ENCODE measurements at regions not wholly inside any gene's neighbourhood (a gene's known extent, or its start where the extent isn't known, plus 50 kb on each side); places are given as distances from the start of the nearest gene placed in this dataset.

DNA sequence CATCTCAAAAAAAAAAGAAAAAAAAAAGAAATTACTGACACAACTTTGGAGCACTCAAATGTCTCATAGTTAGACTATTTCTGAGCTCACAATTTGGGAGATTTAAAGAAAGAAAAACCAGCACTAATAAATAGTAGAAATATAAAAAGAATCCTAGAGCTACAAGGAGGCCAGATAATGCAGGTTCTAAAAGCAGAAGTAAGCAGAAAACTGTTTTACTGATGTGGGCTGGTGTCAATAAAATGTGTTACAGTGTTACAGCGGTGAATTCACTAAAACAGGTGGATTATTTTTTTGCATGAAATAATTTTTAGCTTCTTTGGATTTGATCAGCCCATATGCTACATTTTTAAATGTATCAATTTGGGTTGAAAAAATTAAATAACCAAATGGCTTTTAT lies 375.9 kb downstream of the GPM6A start:
- Histone ChIP-seq H3K9me3 (no peaks in the 10 kb centered on the region), H3K27ac (no peak overlapping the region), H3K4me3 (no peak overlapping the region), H3K4me2 (no peak overlapping the region), H3K4me1 (no peaks in the 10 kb centered on the region)
- POLR2A ChIA-PET: no interaction called here
- FAIRE-seq (no peak), ATAC-seq (no peak), DNase-seq (ENCODE audit: low read depth in 1 of 2, low spot score in 1 of 2) (no peak)
- WGBS (ENCODE audit: missing lambda C conversion rate): 90% methylated on average over 1 of the region's 1 CpG
- no peak for TF ChIP-seq CBX2 (IDR thresholded peaks at IDR 0.05; ENCODE audit: borderline replicate concordance, low read depth)
- no peak for TF ChIP-seq SMC3 (IDR thresholded peaks at IDR 0.05)
- no peak for TF ChIP-seq NPAS2 (CRISPR knock-in tag; IDR thresholded peaks at IDR 0.05; ENCODE audit: borderline replicate concordance)
- TF ChIP-seq EP300 (IDR thresholded peaks at IDR 0.05): no peak
- no peak for TF ChIP-seq ZSCAN20 (CRISPR knock-in tag; IDR thresholded peaks at IDR 0.05)
- TF ChIP-seq EHMT2 (IDR thresholded peaks at IDR 0.05; ENCODE audit: low read depth): no peak
- no peak for TF ChIP-seq KDM5A (IDR thresholded peaks at IDR 0.05)
- no peak for TF ChIP-seq JUN (IDR thresholded peaks at IDR 0.05)
- TF ChIP-seq CHD2 (IDR thresholded peaks at IDR 0.05; ENCODE audit: low read length, partially characterized antibody): no peak
- TF ChIP-seq ZNF302 (CRISPR knock-in tag; IDR thresholded peaks at IDR 0.05): no peak
- TF ChIP-seq, protein P1, sequence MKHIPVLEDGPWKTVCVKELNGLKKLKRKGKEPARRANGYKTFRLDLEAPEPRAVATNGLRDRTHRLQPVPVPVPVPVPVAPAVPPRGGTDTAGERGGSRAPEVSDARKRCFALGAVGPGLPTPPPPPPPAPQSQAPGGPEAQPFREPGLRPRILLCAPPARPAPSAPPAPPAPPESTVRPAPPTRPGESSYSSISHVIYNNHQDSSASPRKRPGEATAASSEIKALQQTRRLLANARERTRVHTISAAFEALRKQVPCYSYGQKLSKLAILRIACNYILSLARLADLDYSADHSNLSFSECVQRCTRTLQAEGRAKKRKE (CRISPR knock-in tag; IDR thresholded peaks at IDR 0.05; ENCODE audit: low read depth): no peak
- no peak for TF ChIP-seq GATA3 (IDR thresholded peaks at IDR 0.05; ENCODE audit: borderline replicate concordance)
- no peak for TF ChIP-seq REST (IDR thresholded peaks at IDR 0.05)
- CTCF ChIA-PET: no interaction called here

- ChIA-PET POLR2A (no interaction called here), CTCF (no interaction called here)
- ATAC-seq: no peak
- no peak overlapping the region for H3K4me2 ChIP-seq
- H3K27ac ChIP-seq: no peak overlapping the region
- no peak for FAIRE-seq
- no peaks in the 10 kb centered on the region for H3K9me3 ChIP-seq
- H3K4me3 ChIP-seq: no peak overlapping the region
- WGBS (ENCODE audit: missing lambda C conversion rate): 74% methylated on average over 2 of the region's 2 CpGs
- DNase-seq (ENCODE audit: low read depth in 1 of 2, low spot score in 1 of 2): no peak
- no peaks in the 10 kb centered on the region for H3K4me1 ChIP-seq
- no peak for TF ChIP-seq POLR2AphosphoS2 (conservative IDR thresholded peaks at IDR 0.05; ENCODE audit: low read length)
- no peak for TF ChIP-seq BHLHE40 (IDR thresholded peaks at IDR 0.05; ENCODE audit: low read depth, low read length)
- TF ChIP-seq, protein P2, sequence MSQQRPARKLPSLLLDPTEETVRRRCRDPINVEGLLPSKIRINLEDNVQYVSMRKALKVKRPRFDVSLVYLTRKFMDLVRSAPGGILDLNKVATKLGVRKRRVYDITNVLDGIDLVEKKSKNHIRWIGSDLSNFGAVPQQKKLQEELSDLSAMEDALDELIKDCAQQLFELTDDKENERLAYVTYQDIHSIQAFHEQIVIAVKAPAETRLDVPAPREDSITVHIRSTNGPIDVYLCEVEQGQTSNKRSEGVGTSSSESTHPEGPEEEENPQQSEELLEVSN (IDR thresholded peaks at IDR 0.05; ENCODE audit: borderline replicate concordance, low read depth): no peak
- no peak for TF ChIP-seq MAFK (IDR thresholded peaks at IDR 0.05; ENCODE audit: partially characterized antibody)
- TF ChIP-seq HDAC2 (IDR thresholded peaks at IDR 0.05): no peak
- TF ChIP-seq PBX3 (IDR thresholded peaks at IDR 0.05): no peak
- TF ChIP-seq TP53 (CRISPR knock-in tag; IDR thresholded peaks at IDR 0.05): no peak
- TF ChIP-seq MAZ (IDR thresholded peaks at IDR 0.05; ENCODE audit: borderline replicate concordance, low read depth, low read length): no peak
- TF ChIP-seq GATA3 (IDR thresholded peaks at IDR 0.05; ENCODE audit: borderline replicate concordance): no peak
- TF ChIP-seq, protein P3, sequence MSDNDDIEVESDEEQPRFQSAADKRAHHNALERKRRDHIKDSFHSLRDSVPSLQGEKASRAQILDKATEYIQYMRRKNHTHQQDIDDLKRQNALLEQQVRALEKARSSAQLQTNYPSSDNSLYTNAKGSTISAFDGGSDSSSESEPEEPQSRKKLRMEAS (IDR thresholded peaks at IDR 0.05): no peak
- TF ChIP-seq JUNB (IDR thresholded peaks at IDR 0.05): no peak
- TF ChIP-seq PHF8 (IDR thresholded peaks at IDR 0.05; ENCODE audit: borderline replicate concordance, low read depth): no peak
- TF ChIP-seq, protein P1 (CRISPR knock-in tag; IDR thresholded peaks at IDR 0.05; ENCODE audit: low read depth): no peak
- TF ChIP-seq TFCP2L1 (CRISPR knock-in tag; IDR thresholded peaks at IDR 0.05): no peak
- TF ChIP-seq RFX5 (IDR thresholded peaks at IDR 0.05): no peak
- TF ChIP-seq POLR2A (IDR thresholded peaks at IDR 0.05; ENCODE audit: low read length): no peak
- no peak for TF ChIP-seq CBX2 (IDR thresholded peaks at IDR 0.05; ENCODE audit: borderline replicate concordance, low read depth)
Measured at GRCh38 chr4:175440786-175441185, 371.3 kb downstream of the GPM6A start.
